ENCODE measurements at regions not wholly inside any gene's neighbourhood (a gene's known extent, or its start where the extent isn't known, plus 50 kb on each side); places are given as distances from the start of the nearest gene placed in this dataset.

GRCh38 chr6:80480421-80481157, 374.1 kb downstream of the BCKDHB start:
- no peak for DNase-seq

GRCh38 chr6:80478030-80478429, 371.6 kb downstream of the BCKDHB start:
- no peak for DNase-seq

GRCh38 chr6:80477591-80477990, 371.1 kb downstream of the BCKDHB start:
- no peak for DNase-seq

- no peak for DNase-seq
These were observed 365.8 kb downstream of the BCKDHB start for GRCh38 chr6:80472271-80472670.

- no peak for DNase-seq
These were observed 363.5 kb downstream of the BCKDHB start for GRCh38 chr6:80469977-80470376.

- no peak for DNase-seq
These were observed 361.9 kb downstream of the BCKDHB start for GRCh38 chr6:80468398-80468797.

- no peak for DNase-seq
These were observed 360.9 kb downstream of the BCKDHB start for GRCh38 chr6:80467408-80467807.

- no peak for DNase-seq
These were observed 360.5 kb downstream of the BCKDHB start for GRCh38 chr6:80466981-80467380.

GRCh38 chr6:80465513-80465912, 359.0 kb downstream of the BCKDHB start:
- DNase-seq = no peak

- no peak for DNase-seq
These were observed 358.4 kb downstream of the BCKDHB start for GRCh38 chr6:80464901-80465300.

GRCh38 chr6:80463197-80463596, 356.7 kb downstream of the BCKDHB start:
- DNase-seq = no peak

GRCh38 chr6:80460257-80460865, 353.9 kb downstream of the BCKDHB start:
- no peak for DNase-seq

- DNase-seq = no peak
These were observed 351.0 kb downstream of the BCKDHB start for GRCh38 chr6:80457439-80457933.

GRCh38 chr6:80456724-80457438, 350.4 kb downstream of the BCKDHB start:
- no peak for DNase-seq

- DNase-seq = no peak
These were observed 348.3 kb downstream of the BCKDHB start for GRCh38 chr6:80454661-80455365.

GRCh38 chr6:80454197-80454596, 347.7 kb downstream of the BCKDHB start:
- peak; percentile 36 for DNase-seq

GRCh38 chr6:80449726-80450125, 343.3 kb downstream of the BCKDHB start:
- DNase-seq = no peak

GRCh38 chr6:80446454-80447045, 340.1 kb downstream of the BCKDHB start:
- DNase-seq = no peak

- DNase-seq = no peak
These were observed 339.3 kb downstream of the BCKDHB start for GRCh38 chr6:80445751-80446150.

- no peak for DNase-seq
These were observed 335.9 kb downstream of the BCKDHB start for GRCh38 chr6:80442366-80442765.

GRCh38 chr6:80441131-80441530, 334.7 kb downstream of the BCKDHB start:
- DNase-seq = no peak

GRCh38 chr6:80440496-80441115, 334.1 kb downstream of the BCKDHB start:
- no peak for DNase-seq

Measured in activated CD4-positive, alpha-beta T cell treated with anti-CD3 and anti-CD28 coated beads, Interleukin-2, Interleukin-6, amounts not matched to agents 100 ng/mL and 50 ng/mL, durations not matched to agents 16 hours and 8 hours (primary cell).